NB4 (cell line): ENCODE measurements at regions not wholly inside any gene's neighbourhood (a gene's known extent, or its start where the extent isn't known, plus 50 kb on each side); places are given as distances from the start of the nearest gene placed in this dataset.
"Not testable (repeated sequence)": the region's sequence is repeated elsewhere in the genome, so short reads cannot be mapped to it uniquely, and the experiment has no call there.

ENCODE experiments used
- DNase-seq: peaks from one replicate; pipeline ENCODE4 v3.0.0; 2010; ENCODE audit warnings: low read depth
- H3K4me3 ChIP-seq: one replicate; pipeline ENCODE4 v1.5.1; 2011; ENCODE audit warnings: mild to moderate bottlenecking, low read depth, low read length, moderate library complexity
- MYC ChIP-seq: IDR thresholded peaks from 2 replicates; pipeline ENCODE4 v1.6.1; 2011; ENCODE audit warnings: low read depth, low read length
- POLR2A ChIP-seq: IDR thresholded peaks from 2 replicates; pipeline ENCODE4 v1.6.1; 2011; ENCODE audit warnings: mild to moderate bottlenecking; ENCODE audit not compliant: insufficient read length; ENCODE audit errors: extremely low read depth
- TF ChIP-seq, protein P1 (sequence below): IDR thresholded peaks from one replicate; pipeline ENCODE4 v1.5.1; 2012; ENCODE audit warnings: low read depth, low read length
- TF ChIP-seq, protein P2 (sequence below): IDR thresholded peaks from 2 replicates; pipeline ENCODE4 v1.6.1; 2011; ENCODE audit warnings: low read depth, low read length

DNA sequence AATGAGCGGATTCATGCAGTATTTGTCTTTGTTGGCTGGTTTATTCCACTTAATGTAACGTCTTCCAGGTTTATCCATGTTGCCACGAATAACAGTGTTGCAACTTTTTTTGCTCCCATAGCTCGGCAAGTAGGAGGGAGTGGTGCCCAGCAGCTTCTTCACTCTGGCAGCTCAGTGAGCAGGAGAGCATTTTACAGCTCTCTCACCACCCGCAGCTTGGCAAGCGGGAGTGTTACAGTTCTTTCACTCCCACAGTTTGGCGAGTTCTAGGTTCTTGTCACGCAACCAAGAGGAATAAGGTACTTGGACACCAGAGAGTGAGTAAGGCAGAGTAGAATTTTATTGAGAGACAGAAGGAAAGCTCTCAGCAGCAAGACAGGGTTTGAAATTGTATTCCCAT lies 935.2 kb downstream of the TBL1XR1 start:
- no peak for DNase-seq
- no peak for TF ChIP-seq POLR2A
- TF ChIP-seq, protein P1, sequence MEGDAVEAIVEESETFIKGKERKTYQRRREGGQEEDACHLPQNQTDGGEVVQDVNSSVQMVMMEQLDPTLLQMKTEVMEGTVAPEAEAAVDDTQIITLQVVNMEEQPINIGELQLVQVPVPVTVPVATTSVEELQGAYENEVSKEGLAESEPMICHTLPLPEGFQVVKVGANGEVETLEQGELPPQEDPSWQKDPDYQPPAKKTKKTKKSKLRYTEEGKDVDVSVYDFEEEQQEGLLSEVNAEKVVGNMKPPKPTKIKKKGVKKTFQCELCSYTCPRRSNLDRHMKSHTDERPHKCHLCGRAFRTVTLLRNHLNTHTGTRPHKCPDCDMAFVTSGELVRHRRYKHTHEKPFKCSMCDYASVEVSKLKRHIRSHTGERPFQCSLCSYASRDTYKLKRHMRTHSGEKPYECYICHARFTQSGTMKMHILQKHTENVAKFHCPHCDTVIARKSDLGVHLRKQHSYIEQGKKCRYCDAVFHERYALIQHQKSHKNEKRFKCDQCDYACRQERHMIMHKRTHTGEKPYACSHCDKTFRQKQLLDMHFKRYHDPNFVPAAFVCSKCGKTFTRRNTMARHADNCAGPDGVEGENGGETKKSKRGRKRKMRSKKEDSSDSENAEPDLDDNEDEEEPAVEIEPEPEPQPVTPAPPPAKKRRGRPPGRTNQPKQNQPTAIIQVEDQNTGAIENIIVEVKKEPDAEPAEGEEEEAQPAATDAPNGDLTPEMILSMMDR = no peak
- TF ChIP-seq, protein P2, sequence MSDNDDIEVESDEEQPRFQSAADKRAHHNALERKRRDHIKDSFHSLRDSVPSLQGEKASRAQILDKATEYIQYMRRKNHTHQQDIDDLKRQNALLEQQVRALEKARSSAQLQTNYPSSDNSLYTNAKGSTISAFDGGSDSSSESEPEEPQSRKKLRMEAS = no peak
- no peak for TF ChIP-seq MYC
- no peak overlapping the region for H3K4me3 ChIP-seq

DNA sequence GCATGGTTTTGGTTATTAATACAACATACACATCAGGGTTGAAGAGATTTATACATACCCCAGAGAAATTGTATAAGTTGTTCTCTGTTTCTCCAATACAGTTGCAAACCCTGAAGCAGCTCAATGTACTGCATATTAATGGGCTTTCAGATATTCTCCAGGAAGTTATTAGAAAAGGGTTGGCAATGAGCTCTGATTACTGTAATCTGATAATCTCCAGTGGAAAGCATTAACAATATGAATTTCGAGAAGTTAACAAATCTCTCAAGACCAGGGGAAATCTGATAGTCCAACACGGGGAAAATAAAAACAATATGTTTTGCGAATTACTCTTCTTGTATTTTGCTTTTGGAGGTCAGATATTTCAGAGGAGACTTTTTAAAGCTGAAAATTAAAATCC lies 950.1 kb downstream of the TBL1XR1 start:
- TF ChIP-seq MYC (no peak), POLR2A (no peak)
- TF ChIP-seq, protein P2 = no peak
- TF ChIP-seq, protein P1 = no peak

DNA sequence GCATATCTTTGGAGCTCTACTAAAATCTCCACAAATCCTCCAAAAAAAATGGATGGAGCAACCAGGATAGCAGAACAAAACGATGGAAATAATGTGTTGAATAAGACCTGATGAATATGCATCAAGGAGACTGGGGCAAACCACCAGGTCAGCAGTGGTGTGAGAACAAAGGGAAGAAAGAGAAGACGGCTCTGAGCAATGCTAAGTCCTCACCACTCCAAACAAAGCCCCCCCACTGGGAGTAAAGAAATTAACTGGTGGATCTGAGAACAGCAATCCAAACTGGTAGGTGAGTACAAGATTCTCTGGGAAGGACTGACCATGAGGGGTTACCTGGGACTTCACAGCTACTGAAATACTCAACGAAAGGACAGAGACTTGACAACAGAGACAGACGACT lies 977.3 kb downstream of the TBL1XR1 start:
- DNase-seq = no peak
- TF ChIP-seq MYC (no peak), POLR2A (no peak)
- TF ChIP-seq, protein P1 = no peak
- TF ChIP-seq, protein P2 = no peak
- H3K4me3 ChIP-seq = no peak overlapping the region

More for the DNA sequence above, 950.1 kb downstream of the TBL1XR1 start:
- no peak overlapping the region for H3K4me3 ChIP-seq
- no peak for DNase-seq

DNA sequence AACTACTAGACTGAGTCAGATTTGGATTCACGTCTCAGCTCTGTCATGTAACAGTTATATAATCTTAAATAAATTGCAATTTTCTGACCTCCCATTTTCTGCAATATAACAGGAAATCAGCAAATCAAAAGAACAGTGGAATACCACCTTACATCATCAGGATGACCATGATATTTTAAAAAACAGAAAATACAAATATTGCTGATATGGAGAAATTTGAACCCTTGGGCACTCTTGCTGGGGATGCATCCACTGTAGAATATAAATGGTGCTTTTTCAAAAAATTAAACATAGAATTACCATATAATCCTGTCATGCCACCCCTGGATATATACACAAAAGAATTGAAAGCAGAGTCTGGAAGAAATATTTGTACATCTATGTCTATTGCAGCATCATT lies 982.5 kb downstream of the TBL1XR1 start:
- H3K4me3 ChIP-seq = no peak overlapping the region
- DNase-seq = no peak
- TF ChIP-seq POLR2A = no peak
- TF ChIP-seq, protein P1 = no peak
- TF ChIP-seq, protein P2 = no peak
- TF ChIP-seq MYC = no peak

DNA sequence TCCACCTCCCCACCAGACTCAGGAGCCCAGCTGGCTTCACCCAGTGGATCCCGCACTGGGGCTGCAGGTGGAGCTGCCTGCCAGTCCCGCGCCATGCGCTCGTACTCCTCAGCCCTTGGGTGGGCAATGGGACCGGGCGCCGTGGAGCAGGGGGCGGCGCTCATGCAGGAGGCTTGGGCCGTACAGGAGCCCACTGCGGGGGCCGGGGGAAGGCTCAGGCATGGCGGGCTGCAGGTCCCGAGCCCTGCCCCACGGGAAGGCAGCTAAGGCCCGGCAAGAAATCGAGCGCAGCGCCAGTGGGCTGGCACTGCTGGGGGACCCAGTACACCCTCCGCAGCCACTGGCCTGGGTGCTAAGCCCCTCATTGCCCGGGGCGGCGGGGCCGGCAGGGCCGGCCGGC lies 984.0 kb downstream of the TBL1XR1 start:
- not testable (repeated sequence) for H3K4me3 ChIP-seq, DNase-seq

DNA sequence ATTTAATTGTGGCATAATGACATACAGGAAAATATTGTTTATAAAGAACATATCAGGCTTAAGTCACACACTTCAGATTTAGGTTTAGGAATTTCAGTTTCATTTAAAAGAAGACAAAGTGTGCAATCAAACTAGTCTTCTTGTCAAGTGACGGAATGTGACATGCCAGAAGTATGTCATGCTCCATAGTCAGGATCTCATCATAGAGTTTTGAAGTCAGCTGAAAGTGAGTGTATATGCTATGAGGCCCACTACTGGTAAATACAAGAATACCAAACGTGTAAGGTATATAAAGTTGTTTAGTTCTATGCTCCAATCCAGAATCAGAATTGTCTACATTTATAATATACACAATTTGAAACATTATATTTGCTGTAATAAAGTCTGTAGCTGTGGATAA lies 988.4 kb downstream of the TBL1XR1 start:
- TF ChIP-seq, protein P1 = no peak
- no peak for TF ChIP-seq MYC
- TF ChIP-seq, protein P2 = no peak
- no peak for TF ChIP-seq POLR2A
- no peak for DNase-seq
- no peak overlapping the region for H3K4me3 ChIP-seq
